ENCODE measurements at regions not wholly inside any gene's neighbourhood (a gene's known extent, or its start where the extent isn't known, plus 50 kb on each side); places are given as distances from the start of the nearest gene placed in this dataset.

DNA sequence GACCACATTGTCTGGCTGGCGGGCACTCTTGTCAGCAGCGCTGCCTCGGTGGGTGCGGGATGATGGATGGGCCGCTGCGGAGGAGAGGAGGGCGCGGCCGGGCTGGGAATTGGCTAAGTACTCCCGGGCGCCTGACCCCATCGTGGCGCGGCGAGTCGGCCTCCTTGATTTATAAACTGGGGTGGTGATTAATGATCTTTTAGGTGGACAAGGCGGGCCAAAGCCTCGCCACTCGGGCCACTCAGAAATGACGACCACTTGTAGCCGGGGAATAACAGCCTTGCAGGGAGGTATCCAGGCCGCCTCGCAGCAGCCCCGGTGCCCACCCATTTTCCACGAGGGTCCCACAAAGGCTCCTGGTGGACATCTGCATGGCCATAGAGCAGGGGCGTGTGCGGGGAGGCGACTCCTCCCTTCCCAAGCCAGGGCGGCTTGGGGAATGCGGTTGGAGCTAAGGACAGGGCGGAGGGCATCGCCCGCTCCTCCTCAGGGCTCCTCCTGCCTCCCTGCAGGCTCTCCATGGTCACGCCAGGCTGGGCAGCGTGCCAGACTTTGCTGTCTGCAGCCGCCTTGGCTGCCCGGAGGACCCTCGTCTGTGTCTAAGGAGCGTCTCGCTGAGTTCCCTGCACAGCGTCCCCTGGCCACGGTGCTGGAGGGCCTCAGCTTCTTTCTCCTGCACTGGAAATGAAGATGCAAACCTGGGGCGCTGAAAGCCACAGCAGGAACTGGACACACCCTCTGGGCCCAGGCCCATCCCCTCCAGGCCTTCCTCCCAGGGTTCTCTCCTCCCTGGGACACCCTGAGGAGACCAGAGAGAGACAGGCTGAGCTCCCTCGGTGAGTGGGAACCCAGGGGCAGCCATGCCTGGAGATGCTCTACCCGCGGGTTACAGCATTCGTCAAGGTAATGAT, 287.4 kb upstream of the IRX4 start:
- H3K4me3 ChIP-seq, result no peak overlapping the region

GRCh38 chr5:2169430-2169808, 286.7 kb upstream of the IRX4 start:
- Histone ChIP-seq H3K9me3 (no peaks in the 10 kb centered on the region), H3K27me3 (peaks cover 0 to 5% (median 0%) of the 10 kb centered on the region in 3 donors), H3K4me1 (no peaks in the 10 kb centered on the region), H3K27ac (no peak overlapping the region), H3K4me3 (no peak overlapping the region), H3K36me3 (no peaks in the 10 kb centered on the region)
- no peak for TF ChIP-seq POLR2A (IDR thresholded peaks at IDR 0.05)
- TF ChIP-seq CTCF (IDR thresholded peaks at IDR 0.05 in 4 of 5, conservative IDR thresholded peaks at IDR 0.05 in 1 of 5), result no peak
- in situ Hi-C loops (cut with MboI; ENCODE audit: low sequenced_read_pairs in 4 of 4) (no loop called here), intact Hi-C loops (cut with DNase I; ENCODE audit: low total_unique reads) (no loop called here)
- no peak for ATAC-seq
- no peak for DNase-seq

More for the DNA sequence above, 287.4 kb upstream of the IRX4 start:
- no peak for ATAC-seq
- no peaks in the 10 kb centered on the region for H3K9me3 ChIP-seq
- no peaks in the 10 kb centered on the region for H3K4me1 ChIP-seq
- DNase-seq, result no peak
- H3K36me3 ChIP-seq, result no peaks in the 10 kb centered on the region
- in situ Hi-C loops (cut with MboI; ENCODE audit: low sequenced_read_pairs in 4 of 4), result no loop called here
- H3K27me3 ChIP-seq, result peaks cover 0 to 5% (median 0%) of the 10 kb centered on the region in 3 donors
- intact Hi-C loops (cut with DNase I; ENCODE audit: low total_unique reads), result no loop called here
- TF ChIP-seq POLR2A (IDR thresholded peaks at IDR 0.05) (no peak), CTCF (IDR thresholded peaks at IDR 0.05 in 4 of 5, conservative IDR thresholded peaks at IDR 0.05 in 1 of 5) (no peak)
- no peak overlapping the region for H3K27ac ChIP-seq

GRCh38 chr5:2168601-2169429, 286.1 kb upstream of the IRX4 start:
- H3K4me1 ChIP-seq, result no peaks in the 10 kb centered on the region
- no peak overlapping the region for H3K27ac ChIP-seq
- DNase-seq (no peak), ATAC-seq (no peak)
- H3K4me3 ChIP-seq, result no peak overlapping the region
- H3K9me3 ChIP-seq, result no peaks in the 10 kb centered on the region
- no peak for TF ChIP-seq CTCF (IDR thresholded peaks at IDR 0.05 in 4 of 5, conservative IDR thresholded peaks at IDR 0.05 in 1 of 5)
- TF ChIP-seq POLR2A (IDR thresholded peaks at IDR 0.05), result no peak
- intact Hi-C loops (cut with DNase I; ENCODE audit: low total_unique reads) (no loop called here), in situ Hi-C loops (cut with MboI; ENCODE audit: low sequenced_read_pairs in 4 of 4) (no loop called here)
- no peaks in the 10 kb centered on the region for H3K36me3 ChIP-seq
- peaks cover 0 to 5% (median 0%) of the 10 kb centered on the region in 3 donors for H3K27me3 ChIP-seq

- no peak overlapping the region for H3K4me3 ChIP-seq
- DNase-seq, result no peak
- ATAC-seq, result no peak
- H3K36me3 ChIP-seq, result no peaks in the 10 kb centered on the region
- intact Hi-C loops (cut with DNase I; ENCODE audit: low total_unique reads), result no loop called here
- H3K27me3 ChIP-seq, result peaks cover 0 to 5% (median 0%) of the 10 kb centered on the region in 3 donors
- no peaks in the 10 kb centered on the region for H3K4me1 ChIP-seq
- no peak overlapping the region for H3K27ac ChIP-seq
- no peaks in the 10 kb centered on the region for H3K9me3 ChIP-seq
- TF ChIP-seq POLR2A (IDR thresholded peaks at IDR 0.05) (no peak), CTCF (IDR thresholded peaks at IDR 0.05 in 4 of 5, conservative IDR thresholded peaks at IDR 0.05 in 1 of 5) (no peak)
- in situ Hi-C loops (cut with MboI; ENCODE audit: low sequenced_read_pairs in 4 of 4), result no loop called here
These were observed 284.9 kb upstream of the IRX4 start for GRCh38 chr5:2167671-2168070.
